ENCODE measurements at regions not wholly inside any gene's neighbourhood (a gene's known extent, or its start where the extent isn't known, plus 50 kb on each side); places are given as distances from the start of the nearest gene placed in this dataset.
"Not testable (repeated sequence)": the region's sequence is repeated elsewhere in the genome, so short reads cannot be mapped to it uniquely, and the experiment has no call there.

DNA sequence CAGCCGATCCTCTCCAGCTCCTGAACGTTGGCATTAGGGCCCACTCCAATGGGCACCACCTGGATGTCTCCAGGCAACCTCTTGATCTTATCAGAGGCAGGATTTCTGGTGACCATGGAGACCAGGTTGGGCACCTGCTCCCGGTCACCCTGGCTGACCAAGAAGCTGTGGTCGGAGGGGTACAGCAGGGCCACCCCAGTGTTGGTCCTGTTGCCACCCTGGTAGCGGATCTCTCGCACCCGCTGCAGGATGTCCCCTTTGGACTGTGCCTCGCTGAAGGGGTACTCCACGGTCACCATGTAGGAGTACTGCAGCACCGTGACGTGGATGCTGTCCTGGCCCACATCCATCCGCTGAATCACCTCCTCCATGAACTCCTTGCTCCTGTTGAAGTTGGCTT lies 104.3 kb upstream of the CCT8L2 start:
- H3K9me3 ChIP-seq (ENCODE audit: control insufficient read depth in 2 of 3, insufficient read depth in 1 of 3, low read length in 3 of 3); H3K27ac ChIP-seq (ENCODE audit: low read depth in 2 of 2, low read length in 2 of 2); DNase-seq; intact Hi-C loops (cut with DNase I); H3K36me3 ChIP-seq (ENCODE audit: control insufficient read depth in 2 of 3, insufficient read depth in 3 of 3, low read length in 3 of 3); FAIRE-seq; H3K27me3 ChIP-seq (ENCODE audit: control insufficient read depth, insufficient read depth, low read length); H3K4me3 ChIP-seq (ENCODE audit: low read length in 3 of 3); H3K4me1 ChIP-seq (ENCODE audit: control insufficient read depth in 2 of 3, insufficient read depth in 2 of 3, low read depth in 1 of 3, low read length in 3 of 3); H3K9ac ChIP-seq (ENCODE audit: low read length in 3 of 3): not testable (repeated sequence)

DNA sequence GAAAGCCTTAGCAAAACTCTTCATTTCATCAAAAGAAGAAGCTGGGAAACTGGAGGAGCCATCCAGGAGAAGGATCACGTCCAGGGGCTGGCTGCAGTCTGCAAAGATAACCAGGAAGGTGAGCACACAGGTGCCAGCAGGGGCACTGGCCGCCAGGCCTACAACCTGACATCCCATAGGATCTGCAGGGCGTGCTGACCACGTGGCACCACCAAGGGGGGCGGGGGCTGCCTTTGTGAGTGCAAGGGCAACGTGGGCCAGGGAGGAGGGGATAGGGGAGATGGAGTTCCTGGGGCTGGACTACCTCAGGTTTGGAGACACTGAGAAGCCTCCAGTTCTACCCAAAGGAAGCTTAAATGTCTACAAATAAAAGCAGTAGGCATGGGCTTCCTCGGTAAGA lies 102.7 kb upstream of the CCT8L2 start:
- DNase-seq: no peak

DNA sequence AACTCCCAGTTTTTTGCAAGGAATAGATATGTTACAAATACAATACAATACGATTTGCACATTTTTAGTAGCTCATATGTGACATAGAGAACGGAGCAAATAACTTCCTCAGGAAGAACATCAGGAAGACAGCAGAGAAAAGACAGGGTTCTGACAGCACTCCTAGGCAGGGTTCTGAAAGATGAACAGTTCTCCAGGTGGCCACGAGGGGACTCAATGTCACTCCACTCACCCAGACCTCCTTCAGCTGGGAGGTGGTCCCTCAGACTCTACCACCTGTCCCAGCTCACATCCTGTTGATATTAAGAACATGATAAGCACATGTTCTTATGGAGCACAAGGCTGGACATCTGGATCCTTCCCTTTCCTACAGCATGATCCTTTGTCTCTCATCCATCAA lies 101.1 kb upstream of the CCT8L2 start:
- FAIRE-seq; H3K4me3 ChIP-seq (ENCODE audit: low read length in 3 of 3); H3K9ac ChIP-seq (ENCODE audit: low read length in 3 of 3); H3K9me3 ChIP-seq (ENCODE audit: control insufficient read depth in 2 of 3, insufficient read depth in 1 of 3, low read length in 3 of 3); H3K27ac ChIP-seq (ENCODE audit: low read depth in 2 of 2, low read length in 2 of 2); intact Hi-C loops (cut with DNase I); H3K27me3 ChIP-seq (ENCODE audit: control insufficient read depth, insufficient read depth, low read length); H3K4me1 ChIP-seq (ENCODE audit: control insufficient read depth in 2 of 3, insufficient read depth in 2 of 3, low read depth in 1 of 3, low read length in 3 of 3); DNase-seq; H3K36me3 ChIP-seq (ENCODE audit: control insufficient read depth in 2 of 3, insufficient read depth in 3 of 3, low read length in 3 of 3): not testable (repeated sequence)

More for the DNA sequence above, 102.7 kb upstream of the CCT8L2 start:
- TF ChIP-seq, protein P1, sequence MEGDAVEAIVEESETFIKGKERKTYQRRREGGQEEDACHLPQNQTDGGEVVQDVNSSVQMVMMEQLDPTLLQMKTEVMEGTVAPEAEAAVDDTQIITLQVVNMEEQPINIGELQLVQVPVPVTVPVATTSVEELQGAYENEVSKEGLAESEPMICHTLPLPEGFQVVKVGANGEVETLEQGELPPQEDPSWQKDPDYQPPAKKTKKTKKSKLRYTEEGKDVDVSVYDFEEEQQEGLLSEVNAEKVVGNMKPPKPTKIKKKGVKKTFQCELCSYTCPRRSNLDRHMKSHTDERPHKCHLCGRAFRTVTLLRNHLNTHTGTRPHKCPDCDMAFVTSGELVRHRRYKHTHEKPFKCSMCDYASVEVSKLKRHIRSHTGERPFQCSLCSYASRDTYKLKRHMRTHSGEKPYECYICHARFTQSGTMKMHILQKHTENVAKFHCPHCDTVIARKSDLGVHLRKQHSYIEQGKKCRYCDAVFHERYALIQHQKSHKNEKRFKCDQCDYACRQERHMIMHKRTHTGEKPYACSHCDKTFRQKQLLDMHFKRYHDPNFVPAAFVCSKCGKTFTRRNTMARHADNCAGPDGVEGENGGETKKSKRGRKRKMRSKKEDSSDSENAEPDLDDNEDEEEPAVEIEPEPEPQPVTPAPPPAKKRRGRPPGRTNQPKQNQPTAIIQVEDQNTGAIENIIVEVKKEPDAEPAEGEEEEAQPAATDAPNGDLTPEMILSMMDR (IDR thresholded peaks at IDR 0.05; ENCODE audit: borderline replicate concordance, extremely low read depth, insufficient read depth): no peak
- Histone ChIP-seq H3K9me3 (ENCODE audit: control insufficient read depth in 2 of 3, insufficient read depth in 1 of 3, low read length in 3 of 3) (no peaks in the 10 kb centered on the region), H3K27me3 (ENCODE audit: control insufficient read depth, insufficient read depth, low read length) (no peaks in the 10 kb centered on the region), H3K4me1 (ENCODE audit: control insufficient read depth in 2 of 3, insufficient read depth in 2 of 3, low read depth in 1 of 3, low read length in 3 of 3) (no peaks in the 10 kb centered on the region), H3K36me3 (ENCODE audit: control insufficient read depth in 2 of 3, insufficient read depth in 3 of 3, low read length in 3 of 3) (no peaks in the 10 kb centered on the region), H3K9ac (ENCODE audit: low read length in 3 of 3) (no peak overlapping the region), H3K4me3 (ENCODE audit: low read length in 3 of 3) (no peak overlapping the region), H3K27ac (ENCODE audit: low read depth in 2 of 2, low read length in 2 of 2) (no peak overlapping the region)
- intact Hi-C loops (cut with DNase I): no loop called here
- FAIRE-seq: no peak

DNA sequence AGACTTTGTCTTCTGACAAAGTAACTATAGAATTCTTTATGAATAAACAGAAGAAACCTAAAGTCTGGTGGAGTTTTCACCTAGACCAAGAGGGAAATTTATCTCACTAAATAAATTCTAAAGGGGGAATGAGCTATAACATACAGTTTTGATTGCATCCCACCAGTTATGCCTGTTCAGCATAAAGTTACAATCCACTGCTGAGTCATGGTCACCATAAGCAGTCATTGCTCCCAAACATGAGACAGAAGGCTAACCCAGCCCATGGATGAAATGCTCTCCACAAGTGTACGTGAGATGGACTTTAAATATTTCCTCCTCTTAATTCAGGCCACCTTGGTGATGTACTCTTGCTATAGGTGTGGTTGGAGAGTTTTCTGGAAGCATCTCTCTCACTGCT lies 96.7 kb upstream of the CCT8L2 start:
- H3K9ac ChIP-seq (ENCODE audit: low read length in 3 of 3); H3K4me3 ChIP-seq (ENCODE audit: low read length in 3 of 3); H3K27me3 ChIP-seq (ENCODE audit: control insufficient read depth, insufficient read depth, low read length); H3K4me1 ChIP-seq (ENCODE audit: control insufficient read depth in 2 of 3, insufficient read depth in 2 of 3, low read depth in 1 of 3, low read length in 3 of 3); H3K27ac ChIP-seq (ENCODE audit: low read depth in 2 of 2, low read length in 2 of 2); H3K36me3 ChIP-seq (ENCODE audit: control insufficient read depth in 2 of 3, insufficient read depth in 3 of 3, low read length in 3 of 3); intact Hi-C loops (cut with DNase I); H3K9me3 ChIP-seq (ENCODE audit: control insufficient read depth in 2 of 3, insufficient read depth in 1 of 3, low read length in 3 of 3); FAIRE-seq; DNase-seq: not testable (repeated sequence)

DNA sequence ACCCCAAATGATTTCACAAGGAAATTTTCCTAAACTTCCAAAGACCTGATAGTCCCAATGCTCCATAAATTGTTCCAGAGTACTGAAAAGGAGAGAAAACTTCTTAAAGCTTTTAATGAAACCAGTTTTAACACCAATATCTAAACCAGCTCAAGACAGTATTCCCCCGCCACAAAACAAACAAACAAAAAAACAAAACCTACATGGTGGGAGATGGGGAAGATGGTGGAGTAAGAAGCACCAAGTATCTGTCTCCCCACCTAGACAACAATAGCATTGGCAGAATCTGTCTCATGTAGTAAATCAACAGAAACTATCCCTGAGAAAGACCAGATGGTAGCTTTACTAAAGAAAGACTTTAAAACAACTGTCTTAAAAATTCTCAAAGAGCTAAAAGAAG lies 88.7 kb upstream of the CCT8L2 start:
- not testable (repeated sequence) for H3K4me3 ChIP-seq (ENCODE audit: low read length in 3 of 3); FAIRE-seq

DNA sequence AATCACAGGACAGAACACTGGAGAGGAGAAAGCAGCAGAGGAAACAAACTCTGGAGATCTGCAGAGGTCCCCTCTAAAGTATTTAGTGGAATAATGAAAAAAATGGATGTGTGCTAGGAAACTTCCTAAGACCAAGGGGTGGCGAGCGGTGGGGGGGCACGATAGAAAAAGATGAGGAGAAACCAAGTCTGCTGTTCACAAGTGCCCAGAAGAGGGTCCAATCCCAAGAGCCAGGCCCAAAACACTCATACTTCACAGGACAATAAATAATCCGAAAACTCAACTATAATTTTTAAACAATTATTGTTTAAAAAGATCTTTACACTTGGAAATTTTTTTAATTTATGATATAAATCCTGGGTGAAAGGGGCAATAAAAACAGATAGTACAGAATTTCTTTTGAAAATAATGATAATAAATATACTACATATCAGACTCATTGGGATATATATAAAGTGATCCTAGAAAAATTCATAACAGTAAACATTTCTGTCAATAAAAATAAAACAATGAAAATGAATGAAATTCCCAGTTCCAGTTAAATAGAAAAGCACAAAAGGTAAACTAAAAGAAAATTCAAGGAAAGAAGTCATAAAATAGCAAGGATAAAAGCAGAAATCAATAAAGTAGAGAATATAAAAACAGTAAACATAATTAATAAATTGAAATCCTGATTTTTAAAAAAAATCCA lies 87.7 kb upstream of the CCT8L2 start:
- FAIRE-seq; H3K4me3 ChIP-seq (ENCODE audit: low read length in 3 of 3); H3K4me1 ChIP-seq (ENCODE audit: control insufficient read depth in 2 of 3, insufficient read depth in 2 of 3, low read depth in 1 of 3, low read length in 3 of 3); H3K27me3 ChIP-seq (ENCODE audit: control insufficient read depth, insufficient read depth, low read length); H3K9ac ChIP-seq (ENCODE audit: low read length in 3 of 3); H3K9me3 ChIP-seq (ENCODE audit: control insufficient read depth in 2 of 3, insufficient read depth in 1 of 3, low read length in 3 of 3); H3K27ac ChIP-seq (ENCODE audit: low read depth in 2 of 2, low read length in 2 of 2); intact Hi-C loops (cut with DNase I); DNase-seq; H3K36me3 ChIP-seq (ENCODE audit: control insufficient read depth in 2 of 3, insufficient read depth in 3 of 3, low read length in 3 of 3): not testable (repeated sequence)

More for the DNA sequence above, 88.7 kb upstream of the CCT8L2 start:
- H3K27ac ChIP-seq (ENCODE audit: low read depth in 2 of 2, low read length in 2 of 2); intact Hi-C loops (cut with DNase I); H3K4me1 ChIP-seq (ENCODE audit: control insufficient read depth in 2 of 3, insufficient read depth in 2 of 3, low read depth in 1 of 3, low read length in 3 of 3); H3K9ac ChIP-seq (ENCODE audit: low read length in 3 of 3); DNase-seq; H3K27me3 ChIP-seq (ENCODE audit: control insufficient read depth, insufficient read depth, low read length); H3K36me3 ChIP-seq (ENCODE audit: control insufficient read depth in 2 of 3, insufficient read depth in 3 of 3, low read length in 3 of 3); H3K9me3 ChIP-seq (ENCODE audit: control insufficient read depth in 2 of 3, insufficient read depth in 1 of 3, low read length in 3 of 3): not testable (repeated sequence)

DNA sequence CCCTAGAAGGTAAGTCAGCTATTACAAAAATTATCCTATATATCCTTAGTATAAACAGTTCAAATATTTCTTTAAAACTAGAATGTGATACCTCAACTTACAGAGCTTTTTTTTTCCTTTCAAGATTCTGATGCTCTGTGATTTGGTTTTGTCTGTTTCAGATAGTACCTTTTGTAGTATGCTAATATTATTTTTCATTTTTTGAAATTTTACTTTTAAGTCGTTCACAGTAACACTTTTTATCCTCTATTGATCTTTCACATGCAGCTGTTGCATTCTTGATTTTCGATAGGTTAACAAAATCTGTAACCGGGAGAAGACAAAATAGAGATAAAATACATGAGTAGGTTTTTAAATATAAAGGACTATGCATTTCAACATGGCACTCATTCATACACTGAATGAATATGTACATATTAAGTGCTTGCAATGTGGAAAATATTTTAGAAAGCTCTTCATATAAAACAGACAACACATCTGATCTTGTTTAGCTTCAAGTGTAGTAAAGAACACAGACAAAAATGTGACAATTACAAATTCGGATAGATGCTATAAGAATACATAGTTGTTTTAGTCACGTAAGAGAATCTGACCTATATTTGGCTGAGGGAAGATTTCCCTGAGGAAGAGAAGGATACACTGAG lies 86.7 kb upstream of the CCT8L2 start:
- H3K27ac ChIP-seq (ENCODE audit: low read depth in 2 of 2, low read length in 2 of 2); DNase-seq; H3K27me3 ChIP-seq (ENCODE audit: control insufficient read depth, insufficient read depth, low read length); H3K4me3 ChIP-seq (ENCODE audit: low read length in 3 of 3); H3K4me1 ChIP-seq (ENCODE audit: control insufficient read depth in 2 of 3, insufficient read depth in 2 of 3, low read depth in 1 of 3, low read length in 3 of 3); H3K9me3 ChIP-seq (ENCODE audit: control insufficient read depth in 2 of 3, insufficient read depth in 1 of 3, low read length in 3 of 3); H3K9ac ChIP-seq (ENCODE audit: low read length in 3 of 3); H3K36me3 ChIP-seq (ENCODE audit: control insufficient read depth in 2 of 3, insufficient read depth in 3 of 3, low read length in 3 of 3); intact Hi-C loops (cut with DNase I): not testable (repeated sequence)
- FAIRE-seq: peak; percentile 77

All from kidney (tissue), 13 donors.